ENCODE measurements at regions not wholly inside any gene's neighbourhood (a gene's known extent, or its start where the extent isn't known, plus 50 kb on each side); places are given as distances from the start of the nearest gene placed in this dataset.
A peak's percentile ranks its signal among the peaks of the same experiment; 100 is the strongest.

DNA sequence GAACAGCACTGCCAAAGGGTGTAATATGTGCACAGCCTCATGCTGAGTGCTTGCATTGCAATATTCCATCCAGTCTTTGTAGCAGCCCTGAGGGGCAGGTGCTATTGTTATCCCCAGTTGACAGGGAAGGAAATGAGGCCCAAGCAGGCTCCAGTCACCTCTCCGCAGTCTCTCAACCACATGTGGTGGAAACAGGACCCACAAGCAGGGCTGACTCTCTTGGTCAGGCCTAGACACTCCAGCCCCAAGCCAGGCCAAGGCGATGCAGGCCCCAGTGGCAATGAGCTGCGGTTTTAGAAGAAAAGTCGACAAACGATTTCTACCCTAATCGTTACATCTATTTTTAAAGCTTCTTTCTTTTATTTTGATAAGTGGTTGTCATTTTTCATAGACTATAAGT is 52.6 kb upstream of the GADD45A start:
- H3K36me3 ChIP-seq (ENCODE audit: low read depth) = no peaks in the 10 kb centered on the region
- no peaks in the 10 kb centered on the region for H4K20me1 ChIP-seq (ENCODE audit: insufficient read depth)
- H3K27ac ChIP-seq = peak overlapping the region; percentile 34
- H3K4me2 ChIP-seq = no peak overlapping the region
- H3K79me2 ChIP-seq (ENCODE audit: low read depth) = no peaks in the 10 kb centered on the region
- DNase-seq = peak in 1 of 2 experiments; percentile 15
- H2AFZ ChIP-seq = no peak overlapping the region
- no peak overlapping the region for H3K4me3 ChIP-seq
- H3K9me3 ChIP-seq (ENCODE audit: insufficient read depth, low read depth) = no peaks in the 10 kb centered on the region; the same call in 1 of the 2 replicates
- H3K4me1 ChIP-seq (replicated peaks; ENCODE audit: insufficient read depth) = peaks cover 41% of the 10 kb centered on the region
- no peaks in the 10 kb centered on the region for H3K27me3 ChIP-seq (ENCODE audit: insufficient read depth, low read depth)
- intact Hi-C loops (cut with micrococcal nuclease; ENCODE audit: unreplicated experiment) = loop anchor here (5.0 kb wide), 1 partner anchor 50 kb away; no protein-coding TSS in a partner anchor
- no peak for TF ChIP-seq EZH2 (IDR thresholded peaks at IDR 0.05; ENCODE audit: low read depth)
- TF ChIP-seq, protein P1, sequence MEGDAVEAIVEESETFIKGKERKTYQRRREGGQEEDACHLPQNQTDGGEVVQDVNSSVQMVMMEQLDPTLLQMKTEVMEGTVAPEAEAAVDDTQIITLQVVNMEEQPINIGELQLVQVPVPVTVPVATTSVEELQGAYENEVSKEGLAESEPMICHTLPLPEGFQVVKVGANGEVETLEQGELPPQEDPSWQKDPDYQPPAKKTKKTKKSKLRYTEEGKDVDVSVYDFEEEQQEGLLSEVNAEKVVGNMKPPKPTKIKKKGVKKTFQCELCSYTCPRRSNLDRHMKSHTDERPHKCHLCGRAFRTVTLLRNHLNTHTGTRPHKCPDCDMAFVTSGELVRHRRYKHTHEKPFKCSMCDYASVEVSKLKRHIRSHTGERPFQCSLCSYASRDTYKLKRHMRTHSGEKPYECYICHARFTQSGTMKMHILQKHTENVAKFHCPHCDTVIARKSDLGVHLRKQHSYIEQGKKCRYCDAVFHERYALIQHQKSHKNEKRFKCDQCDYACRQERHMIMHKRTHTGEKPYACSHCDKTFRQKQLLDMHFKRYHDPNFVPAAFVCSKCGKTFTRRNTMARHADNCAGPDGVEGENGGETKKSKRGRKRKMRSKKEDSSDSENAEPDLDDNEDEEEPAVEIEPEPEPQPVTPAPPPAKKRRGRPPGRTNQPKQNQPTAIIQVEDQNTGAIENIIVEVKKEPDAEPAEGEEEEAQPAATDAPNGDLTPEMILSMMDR (conservative IDR thresholded peaks at IDR 0.05) = no peak
- CTCF ChIA-PET = no interaction called here
- POLR2A ChIA-PET (ENCODE audit: unreplicated experiment) = interaction anchor here (0.6 kb wide), 1 partner anchor 52 kb away, joined by 6 read pairs; the partner anchor contains the start of gene GADD45A
- H3F3A ChIP-seq (ENCODE audit: insufficient read depth, low read depth) = peaks cover 10% of the 10 kb centered on the region; the same call in 1 of the 2 replicates
- H3K9me2 ChIP-seq (ENCODE audit: insufficient read depth) = no peaks in the 10 kb centered on the region
- no TSS peak for BruUV-seq (replicated peaks)

DNA sequence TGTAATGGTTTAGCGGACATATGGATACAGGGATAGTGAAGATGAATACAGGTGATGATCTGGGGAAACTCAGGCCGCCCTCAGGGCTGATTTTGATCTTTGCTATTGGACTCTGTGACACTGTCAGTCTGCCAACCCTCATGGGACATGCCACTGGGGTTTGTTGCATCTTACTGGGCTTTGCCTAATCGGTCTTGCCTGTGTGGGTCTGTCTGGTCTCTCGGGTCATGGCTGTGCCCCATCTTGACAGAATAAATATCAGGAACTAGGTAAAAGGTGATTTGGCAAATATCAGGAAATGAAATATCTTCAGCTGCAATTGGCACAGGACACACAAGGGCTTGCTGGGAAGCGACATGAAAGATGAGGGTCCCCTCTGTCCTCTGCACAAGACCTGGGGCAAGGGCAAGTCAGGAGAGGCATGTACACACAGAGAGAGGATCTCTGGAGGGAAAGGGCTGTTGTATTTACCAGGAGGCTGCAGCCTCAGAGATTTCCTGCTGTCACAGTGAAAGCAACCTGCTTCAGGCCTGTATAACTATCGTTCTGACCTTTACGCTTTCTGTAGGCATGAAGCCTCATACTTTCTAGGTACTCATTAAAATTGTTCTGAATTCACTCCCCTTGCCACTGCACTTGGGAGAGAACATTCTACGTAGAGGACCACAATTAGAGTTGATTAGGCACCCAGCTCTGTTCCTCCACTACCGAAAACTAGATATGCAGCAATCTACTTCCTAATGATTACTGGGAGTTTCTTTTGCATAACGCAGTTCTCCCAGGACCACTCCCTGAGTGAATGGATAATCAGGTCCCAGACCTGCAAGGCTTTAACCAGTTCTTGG is 52.0 kb upstream of the GADD45A start:
- H3K4me3 ChIP-seq = no peak overlapping the region
- H3K27me3 ChIP-seq (ENCODE audit: insufficient read depth, low read depth) = no peaks in the 10 kb centered on the region
- H3F3A ChIP-seq (ENCODE audit: insufficient read depth, low read depth) = peaks cover 9% of the 10 kb centered on the region; the same call in 1 of the 2 replicates
- no peaks in the 10 kb centered on the region for H3K36me3 ChIP-seq (ENCODE audit: low read depth)
- TF ChIP-seq, protein P1 (conservative IDR thresholded peaks at IDR 0.05) = no peak
- no peak for TF ChIP-seq EZH2 (IDR thresholded peaks at IDR 0.05; ENCODE audit: low read depth)
- no peaks in the 10 kb centered on the region for H3K9me3 ChIP-seq (ENCODE audit: insufficient read depth, low read depth)
- H3K4me2 ChIP-seq = no peak overlapping the region
- no peaks in the 10 kb centered on the region for H3K79me2 ChIP-seq (ENCODE audit: low read depth)
- POLR2A ChIA-PET (ENCODE audit: unreplicated experiment) = no interaction called here
- peak in 1 of 2 experiments; percentile 27 for DNase-seq
- no peaks in the 10 kb centered on the region for H3K9me2 ChIP-seq (ENCODE audit: insufficient read depth)
- H3K27ac ChIP-seq = no peak overlapping the region
- H4K20me1 ChIP-seq (ENCODE audit: insufficient read depth) = no peaks in the 10 kb centered on the region
- CTCF ChIA-PET = no interaction called here
- BruUV-seq (replicated peaks) = no TSS peak
- intact Hi-C loops (cut with micrococcal nuclease; ENCODE audit: unreplicated experiment) = loop anchor here (5.0 kb wide), 1 partner anchor 49 kb away; no protein-coding TSS in a partner anchor
- no peak overlapping the region for H2AFZ ChIP-seq
- peaks cover 41% of the 10 kb centered on the region for H3K4me1 ChIP-seq (replicated peaks; ENCODE audit: insufficient read depth)

DNA sequence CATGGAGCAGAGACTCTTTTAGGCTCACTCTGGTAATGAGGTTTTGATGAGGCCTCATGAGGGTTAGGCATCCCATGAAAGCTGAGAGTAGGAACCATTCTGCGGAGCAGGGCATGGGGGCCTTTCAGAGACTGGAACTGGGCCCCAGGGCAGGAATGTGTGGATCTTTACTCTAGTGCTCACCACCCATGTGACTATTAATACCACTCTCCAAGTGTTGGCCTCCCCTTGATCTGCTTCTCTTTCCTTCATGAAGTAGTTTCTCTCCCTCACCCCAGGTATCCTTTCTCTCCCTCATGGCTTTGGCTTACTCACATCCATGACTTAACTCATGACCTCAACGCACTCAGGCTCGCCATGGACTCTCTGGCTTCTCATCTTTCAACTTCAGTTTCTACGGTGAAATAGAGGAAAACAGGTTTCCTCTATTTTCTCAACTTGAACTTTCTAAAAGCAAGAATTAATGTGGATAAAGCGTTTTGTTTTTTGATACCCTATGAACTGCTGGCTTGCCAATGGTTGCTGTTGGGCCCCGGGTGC is 50.5 kb upstream of the GADD45A start:
- H3F3A ChIP-seq (ENCODE audit: insufficient read depth, low read depth) = peaks cover 6% of the 10 kb centered on the region; the same call in 1 of the 2 replicates
- TF ChIP-seq, protein P1 (conservative IDR thresholded peaks at IDR 0.05) = no peak
- TF ChIP-seq EZH2 (IDR thresholded peaks at IDR 0.05; ENCODE audit: low read depth) = no peak
- POLR2A ChIA-PET (ENCODE audit: unreplicated experiment) = no interaction called here
- H4K20me1 ChIP-seq (ENCODE audit: insufficient read depth) = no peaks in the 10 kb centered on the region
- no TSS peak for BruUV-seq (replicated peaks)
- H3K79me2 ChIP-seq (ENCODE audit: low read depth) = no peaks in the 10 kb centered on the region
- no peaks in the 10 kb centered on the region for H3K27me3 ChIP-seq (ENCODE audit: insufficient read depth, low read depth)
- intact Hi-C loops (cut with micrococcal nuclease; ENCODE audit: unreplicated experiment) = loop anchor here (5.0 kb wide), 1 partner anchor 48 kb away; no protein-coding TSS in a partner anchor
- H3K9me2 ChIP-seq (ENCODE audit: insufficient read depth) = no peaks in the 10 kb centered on the region
- H3K4me2 ChIP-seq = no peak overlapping the region
- no peak overlapping the region for H3K4me3 ChIP-seq
- no peaks in the 10 kb centered on the region for H3K36me3 ChIP-seq (ENCODE audit: low read depth)
- no peak overlapping the region for H3K27ac ChIP-seq
- no peaks in the 10 kb centered on the region for H3K9me3 ChIP-seq (ENCODE audit: insufficient read depth, low read depth)
- peaks cover 33% of the 10 kb centered on the region for H3K4me1 ChIP-seq (replicated peaks; ENCODE audit: insufficient read depth)
- CTCF ChIA-PET = no interaction called here
- no peak overlapping the region for H2AFZ ChIP-seq
- DNase-seq = peak in 1 of 2 experiments; percentile 15

Data from PC-9 (cell line).